ENCODE measurements at regions not wholly inside any gene's neighbourhood (a gene's known extent, or its start where the extent isn't known, plus 50 kb on each side); places are given as distances from the start of the nearest gene placed in this dataset.

GRCh38 chr3:83715307-83715706 lies 1243.5 kb upstream of the CADM2 start (continued):
- TF ChIP-seq TSHZ2 (CRISPR knock-in tag; IDR thresholded peaks at IDR 0.05) (no peak), CREB5 (CRISPR knock-in tag; IDR thresholded peaks at IDR 0.05; ENCODE audit: low read depth) (no peak), ZFP3 (CRISPR knock-in tag; IDR thresholded peaks at IDR 0.05) (no peak), ZNF565 (CRISPR knock-in tag; conservative IDR thresholded peaks at IDR 0.05; ENCODE audit: low read depth) (no peak), ZNF8 (CRISPR knock-in tag; IDR thresholded peaks at IDR 0.05) (no peak)

GRCh38 chr3:83729576-83729975 lies 1229.2 kb upstream of the CADM2 start:
- TF ChIP-seq BACH2 (CRISPR knock-in tag; IDR thresholded peaks at IDR 0.05; ENCODE audit: borderline replicate concordance), result no peak
- ATAC-seq, result no peak

GRCh38 chr3:83734656-83735055 lies 1224.1 kb upstream of the CADM2 start:
- ATAC-seq, result no peak
- no peak for TF ChIP-seq ZC3H10 (CRISPR knock-in tag; IDR thresholded peaks at IDR 0.05)
- TF ChIP-seq ISL1 (CRISPR knock-in tag; IDR thresholded peaks at IDR 0.05), result no peak
- TF ChIP-seq GLIS3 (CRISPR knock-in tag; IDR thresholded peaks at IDR 0.05), result no peak
- TF ChIP-seq POU6F1 (CRISPR knock-in tag; IDR thresholded peaks at IDR 0.05; ENCODE audit: borderline replicate concordance, low read depth), result no peak
- no peak for TF ChIP-seq TSHZ2 (CRISPR knock-in tag; IDR thresholded peaks at IDR 0.05)
- TF ChIP-seq OSR1 (CRISPR knock-in tag; IDR thresholded peaks at IDR 0.05), result no peak
- no peak for TF ChIP-seq ZNF8 (CRISPR knock-in tag; IDR thresholded peaks at IDR 0.05)
- no peak for TF ChIP-seq CREB5 (CRISPR knock-in tag; IDR thresholded peaks at IDR 0.05; ENCODE audit: low read depth)
- no peak for TF ChIP-seq SNAI2 (CRISPR knock-in tag; IDR thresholded peaks at IDR 0.05)
- no peak for TF ChIP-seq ARNTL (CRISPR knock-in tag; IDR thresholded peaks at IDR 0.05; ENCODE audit: borderline replicate concordance, low read depth)
- no peak for TF ChIP-seq BACH2 (CRISPR knock-in tag; IDR thresholded peaks at IDR 0.05; ENCODE audit: borderline replicate concordance)
- no peak for TF ChIP-seq PATZ1 (CRISPR knock-in tag; IDR thresholded peaks at IDR 0.05; ENCODE audit: borderline replicate concordance)
- no peak for TF ChIP-seq ZFP30 (CRISPR knock-in tag; IDR thresholded peaks at IDR 0.05)

- ATAC-seq, result no peak
- no peak for TF ChIP-seq ZFP30 (CRISPR knock-in tag; IDR thresholded peaks at IDR 0.05)
- no peak for TF ChIP-seq RARB (CRISPR knock-in tag; IDR thresholded peaks at IDR 0.05)
- TF ChIP-seq BACH2 (CRISPR knock-in tag; IDR thresholded peaks at IDR 0.05; ENCODE audit: borderline replicate concordance), result no peak
Observed at GRCh38 chr3:83738202-83738601, 1220.6 kb upstream of the CADM2 start.
